Central memory CD4-positive, alpha-beta T cell (primary cell): ENCODE measurements at regions not wholly inside any gene's neighbourhood (a gene's known extent, or its start where the extent isn't known, plus 50 kb on each side); places are given as distances from the start of the nearest gene placed in this dataset.
"Not testable (repeated sequence)": the region's sequence is repeated elsewhere in the genome, so short reads cannot be mapped to it uniquely, and the experiment has no call there.

Experiments used
- DNase-seq: peaks from one replicate; pipeline ENCODE4 v3.0.0; 2022

DNA sequence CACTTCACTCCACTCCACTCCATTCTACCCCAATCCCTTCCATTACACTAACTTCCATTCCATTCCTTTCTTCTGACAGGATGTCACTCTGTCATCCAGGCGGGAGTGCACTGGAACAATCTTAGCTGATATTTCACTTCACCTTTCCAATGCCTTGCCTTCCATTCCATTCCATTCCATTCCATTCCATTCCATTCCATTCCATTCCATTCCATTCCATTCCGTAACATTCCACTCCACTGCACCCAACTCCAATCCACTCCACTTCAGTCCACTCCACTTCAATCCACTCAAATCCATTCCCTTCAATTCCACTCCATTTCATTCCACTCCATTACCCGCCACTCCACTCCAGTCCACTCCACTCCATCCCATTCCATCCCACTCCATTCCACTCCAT, 1099.4 kb downstream of the TSPY10 start:
- DNase-seq = peak; percentile 0

DNA sequence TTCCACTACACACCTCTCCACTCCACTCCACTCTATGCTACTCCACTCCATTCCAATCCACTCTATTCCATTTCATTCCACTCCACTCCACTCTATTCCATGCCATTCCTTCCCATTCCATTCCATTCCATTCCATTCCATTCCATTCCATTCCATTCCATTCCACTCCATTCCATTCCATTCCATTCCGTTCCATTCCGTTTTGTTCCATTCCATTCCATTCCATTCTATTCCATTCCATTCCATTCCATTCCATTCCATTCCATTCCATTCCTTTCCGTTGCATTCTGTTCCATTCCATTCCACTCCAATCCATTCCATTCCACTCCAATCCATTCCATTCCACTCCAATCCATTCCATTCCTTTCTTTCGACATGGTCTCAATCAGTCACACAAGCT, 1121.1 kb downstream of the TSPY10 start:
- not testable (repeated sequence) for DNase-seq

DNA sequence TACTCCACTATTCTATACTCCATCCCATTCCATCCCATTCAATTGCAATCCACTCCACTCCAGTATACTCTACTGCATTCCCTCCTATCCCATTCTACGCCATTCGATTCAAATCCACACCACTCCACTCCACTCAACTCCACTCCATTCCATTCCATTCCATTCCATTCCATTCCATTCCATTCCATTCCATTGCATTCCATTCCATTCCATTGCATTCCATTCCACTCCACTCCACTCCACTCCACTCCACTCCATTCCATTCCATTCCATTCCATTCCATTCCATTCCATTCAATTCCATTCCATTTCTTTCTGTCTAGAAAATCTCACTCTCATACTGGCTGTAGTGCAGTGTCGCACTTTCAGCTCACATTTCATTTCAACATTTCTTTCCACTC, 1129.4 kb downstream of the TSPY10 start:
- not testable (repeated sequence) for DNase-seq

DNA sequence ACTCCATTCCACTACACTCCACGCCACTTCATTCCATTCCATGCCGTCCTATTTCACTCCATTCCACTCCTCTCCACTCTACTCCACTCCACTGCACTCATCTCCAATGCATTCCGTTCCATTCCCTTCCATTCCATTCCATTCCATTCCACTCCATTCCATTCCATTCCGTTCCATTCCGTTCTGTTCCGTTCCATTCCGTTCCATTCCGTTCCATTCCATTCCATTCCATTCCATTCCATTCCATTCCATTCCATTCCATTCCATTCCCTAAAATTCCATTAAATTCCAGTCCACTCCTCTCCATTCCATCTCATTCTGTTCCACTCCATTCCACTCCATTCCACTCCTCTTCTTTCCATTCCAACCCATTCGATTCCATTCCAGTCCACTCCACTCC, 1139.1 kb downstream of the TSPY10 start:
- no peak for DNase-seq

GRCh38 chrY:10686414-10686813, 1158.7 kb downstream of the TSPY10 start:
- no peak for DNase-seq
